A673 (cell line): ENCODE measurements at regions not wholly inside any gene's neighbourhood (a gene's known extent, or its start where the extent isn't known, plus 50 kb on each side); places are given as distances from the start of the nearest gene placed in this dataset.
A peak's percentile ranks its signal among the peaks of the same experiment; 100 is the strongest.

ENCODE experiments used
- BruUV-seq: library from RNA; stranded (reverse); fragments of 400-500 nt; replicated peaks from 2 replicates; lab custom pipeline; 2021; lab: Mats Ljungman, UMichigan
- CTCF ChIA-PET: fragments of 300-600 bp; sonication (Branson Sonifier 250); formaldehyde crosslinking; loops from one replicate; lab custom pipeline; 2022; ENCODE audit warnings: antibody characterized with exemption; lab: Charles Lee
- POLR2A ChIA-PET: fragments of 300-600 bp; sonication (Branson Sonifier 250); formaldehyde crosslinking; loops from one replicate; lab custom pipeline; 2022; ENCODE audit warnings: antibody characterized with exemption; ENCODE audit not compliant: low non-redundant PET; lab: Charles Lee
- DNase-seq: peaks from one replicate; pipeline ENCODE4 v3.0.0-alpha.2; 2015; ENCODE audit warnings: low spot score
- H3K27ac ChIP-seq: fragments of 200-600 bp; sonication (generic); 2 replicates; pipeline ENCODE4 v1.5.1; 2016; ENCODE audit warnings: mixed run types, low read depth, mild to moderate bottlenecking, mixed read lengths, antibody characterized with exemption, low read length; ENCODE audit not compliant: poor library complexity, severe bottlenecking
- H3K27me3 ChIP-seq: fragments of 200-600 bp; sonication (generic); replicated peaks from 2 replicates; pipeline ENCODE4 v1.6.1; 2017; ENCODE audit warnings: mixed run types, low read depth, mild to moderate bottlenecking, mixed read lengths, antibody characterized with exemption, low read length; ENCODE audit not compliant: insufficient read depth, poor library complexity
- H3K36me3 ChIP-seq: fragments of 200-600 bp; sonication (generic); 2 replicates; pipeline ENCODE4 v1.6.1; 2016; ENCODE audit warnings: mixed run types, mild to moderate bottlenecking, mixed read lengths, antibody characterized with exemption, low read length; ENCODE audit not compliant: insufficient read depth, poor library complexity, severe bottlenecking
- H3K4me1 ChIP-seq: fragments of 200-600 bp; sonication (generic); 2 replicates; pipeline ENCODE4 v1.6.1; 2017; ENCODE audit warnings: mixed run types, mild to moderate bottlenecking, mixed read lengths, antibody characterized with exemption, low read length; ENCODE audit not compliant: insufficient read depth, poor library complexity, severe bottlenecking
- H3K4me3 ChIP-seq: fragments of 200-600 bp; sonication (generic); 2 replicates; pipeline ENCODE4 v1.5.1; 2016; ENCODE audit warnings: low read depth, mixed run types, mild to moderate bottlenecking, mixed read lengths, low read length; ENCODE audit not compliant: poor library complexity, severe bottlenecking
- H3K9me3 ChIP-seq: fragments of 200-600 bp; sonication (generic); 2 replicates; pipeline ENCODE4 v1.6.1; 2016; ENCODE audit warnings: mixed run types, low read depth, mild to moderate bottlenecking, mixed read lengths, antibody characterized with exemption, low read length; ENCODE audit not compliant: poor library complexity, severe bottlenecking
- EZH2 ChIP-seq: fragments of 200-600 bp; sonication (generic); IDR thresholded peaks from 2 replicates; pipeline ENCODE4 v1.6.1; 2017; ENCODE audit warnings: borderline replicate concordance, low read depth, mild to moderate bottlenecking, mixed read lengths, antibody characterized with exemption, low read length; ENCODE audit not compliant: poor library complexity, severe bottlenecking
- intact Hi-C: fragments of 100-400 bp; cut with micrococcal nuclease; formaldehyde crosslinking; loops from one replicate; pipeline ENCODE4 v1.10.0; 2022; ENCODE audit not compliant: unreplicated experiment
- TF ChIP-seq, protein P1 (sequence below): fragments of 300-800, 200-600 bp; sonication (generic); conservative IDR thresholded peaks from 2 replicates; pipeline ENCODE4 v1.5.1; 2017; ENCODE audit warnings: low read depth, mild to moderate bottlenecking, antibody characterized with exemption, low read length, moderate library complexity, mixed read lengths

GRCh38 chr11:115100706-115101105 is 403.5 kb downstream of the CADM1 start:
- BruUV-seq = no TSS peak
- DNase-seq = no peak
- Histone ChIP-seq H3K36me3 (no peaks in the 10 kb centered on the region), H3K27ac (no peak overlapping the region), H3K9me3 (no peaks in the 10 kb centered on the region), H3K27me3 (no peaks in the 10 kb centered on the region), H3K4me3 (no peak overlapping the region), H3K4me1 (no peaks in the 10 kb centered on the region)
- ChIA-PET CTCF (no interaction called here), POLR2A (no interaction called here)
- intact Hi-C loops = no loop called here
- TF ChIP-seq, protein P1, sequence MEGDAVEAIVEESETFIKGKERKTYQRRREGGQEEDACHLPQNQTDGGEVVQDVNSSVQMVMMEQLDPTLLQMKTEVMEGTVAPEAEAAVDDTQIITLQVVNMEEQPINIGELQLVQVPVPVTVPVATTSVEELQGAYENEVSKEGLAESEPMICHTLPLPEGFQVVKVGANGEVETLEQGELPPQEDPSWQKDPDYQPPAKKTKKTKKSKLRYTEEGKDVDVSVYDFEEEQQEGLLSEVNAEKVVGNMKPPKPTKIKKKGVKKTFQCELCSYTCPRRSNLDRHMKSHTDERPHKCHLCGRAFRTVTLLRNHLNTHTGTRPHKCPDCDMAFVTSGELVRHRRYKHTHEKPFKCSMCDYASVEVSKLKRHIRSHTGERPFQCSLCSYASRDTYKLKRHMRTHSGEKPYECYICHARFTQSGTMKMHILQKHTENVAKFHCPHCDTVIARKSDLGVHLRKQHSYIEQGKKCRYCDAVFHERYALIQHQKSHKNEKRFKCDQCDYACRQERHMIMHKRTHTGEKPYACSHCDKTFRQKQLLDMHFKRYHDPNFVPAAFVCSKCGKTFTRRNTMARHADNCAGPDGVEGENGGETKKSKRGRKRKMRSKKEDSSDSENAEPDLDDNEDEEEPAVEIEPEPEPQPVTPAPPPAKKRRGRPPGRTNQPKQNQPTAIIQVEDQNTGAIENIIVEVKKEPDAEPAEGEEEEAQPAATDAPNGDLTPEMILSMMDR = no peak
- no peak for TF ChIP-seq EZH2

DNA sequence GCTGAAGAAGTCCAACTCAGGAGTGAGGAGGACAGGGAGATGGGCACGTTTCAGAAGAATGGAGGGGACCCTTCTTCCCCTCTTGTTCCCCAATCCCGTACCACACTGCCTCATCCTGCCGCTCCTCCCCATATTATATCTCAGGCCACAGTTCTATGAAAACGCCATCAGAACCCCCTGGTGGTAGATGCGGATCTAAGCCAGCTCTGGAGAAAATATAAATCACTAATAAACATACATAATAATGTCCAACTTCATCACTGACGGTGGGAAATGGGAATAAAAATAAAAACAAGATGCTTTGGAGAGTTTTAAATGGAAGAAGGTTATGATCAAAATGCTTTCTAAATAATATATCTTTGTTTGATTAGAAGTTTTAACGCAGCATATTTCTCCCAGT is 400.3 kb downstream of the CADM1 start:
- intact Hi-C loops = no loop called here

DNA sequence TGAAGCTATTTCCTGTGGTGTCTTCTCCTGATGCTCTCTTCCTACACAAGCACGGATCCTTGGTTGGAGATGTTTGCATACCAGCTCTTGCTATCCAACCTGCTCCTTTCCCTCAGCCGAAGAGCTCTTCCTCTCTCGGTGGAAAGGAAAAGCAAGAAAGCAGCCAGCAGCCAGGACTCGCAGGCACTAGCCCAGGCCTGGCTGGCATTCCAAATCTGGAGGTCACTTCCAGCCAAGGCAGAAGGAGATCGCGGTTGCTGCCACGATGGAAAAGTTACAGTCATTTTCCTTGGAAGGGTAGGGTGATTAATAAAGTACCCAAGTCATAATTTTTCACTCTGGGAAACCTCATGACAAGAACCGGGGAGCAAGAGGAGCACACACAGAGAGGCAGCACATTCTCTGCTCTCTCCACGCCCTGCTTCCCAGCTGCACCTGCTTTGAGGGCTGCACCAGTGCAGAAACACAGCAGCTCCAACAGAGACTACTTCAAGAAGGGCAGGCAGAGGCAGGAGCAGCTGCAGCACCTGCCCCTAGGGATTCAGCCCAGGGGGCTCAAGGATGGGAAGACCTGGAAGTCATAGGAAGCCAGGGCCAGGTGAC is 399.3 kb downstream of the CADM1 start:
- no peaks in the 10 kb centered on the region for H3K36me3 ChIP-seq
- no peaks in the 10 kb centered on the region for H3K4me1 ChIP-seq
- intact Hi-C loops = no loop called here
- no peak overlapping the region for H3K27ac ChIP-seq
- DNase-seq = no peak
- H3K4me3 ChIP-seq = no peak overlapping the region
- H3K9me3 ChIP-seq = no peaks in the 10 kb centered on the region
- POLR2A ChIA-PET = no interaction called here
- CTCF ChIA-PET = no interaction called here
- TF ChIP-seq, protein P1 = no peak
- H3K27me3 ChIP-seq = no peaks in the 10 kb centered on the region
- no TSS peak for BruUV-seq

More for the DNA sequence above, 400.3 kb downstream of the CADM1 start:
- H3K9me3 ChIP-seq = no peaks in the 10 kb centered on the region
- no peak overlapping the region for H3K4me3 ChIP-seq
- no peaks in the 10 kb centered on the region for H3K4me1 ChIP-seq
- H3K36me3 ChIP-seq = no peaks in the 10 kb centered on the region
- no peak for DNase-seq
- no peak overlapping the region for H3K27ac ChIP-seq
- no TSS peak for BruUV-seq
- ChIA-PET CTCF (no interaction called here), POLR2A (no interaction called here)
- TF ChIP-seq, protein P1 = 0 out of 2 replicates have a peak, but pooled peaks have one; percentile 24
- TF ChIP-seq EZH2 = no peak
- no peaks in the 10 kb centered on the region for H3K27me3 ChIP-seq
